HG02981 (cell line): ENCODE measurements at regions not wholly inside any gene's neighbourhood (a gene's known extent, or its start where the extent isn't known, plus 50 kb on each side); places are given as distances from the start of the nearest gene placed in this dataset.
"Not testable (repeated sequence)": the region's sequence is repeated elsewhere in the genome, so short reads cannot be mapped to it uniquely, and the experiment has no call there.

Source experiments
- ATAC-seq: cut with Tn5 transposase; IDR thresholded peaks from one replicate; pipeline ENCODE4 v1.9.1; 2021; ENCODE audit warnings: mild to moderate bottlenecking, moderate library complexity; ENCODE audit not compliant: unreplicated experiment

GRCh38 chr12:86659985-86660384 lies 403.8 kb upstream of the MGAT4C start:
- ATAC-seq = no peak

GRCh38 chr12:86658303-86658702 lies 402.1 kb upstream of the MGAT4C start:
- ATAC-seq = no peak

- no peak for ATAC-seq
Measured at GRCh38 chr12:86647800-86648199, 391.6 kb upstream of the MGAT4C start.

- ATAC-seq = no peak
Measured at GRCh38 chr12:86634456-86635410, 378.5 kb upstream of the MGAT4C start.

GRCh38 chr12:86627001-86627400 lies 370.8 kb upstream of the MGAT4C start:
- no peak for ATAC-seq

- no peak for ATAC-seq
Measured at GRCh38 chr12:86623267-86623666, 367.1 kb upstream of the MGAT4C start.

GRCh38 chr12:86621957-86622356 lies 365.8 kb upstream of the MGAT4C start:
- no peak for ATAC-seq

- ATAC-seq = no peak
Measured at GRCh38 chr12:86613311-86613710, 357.1 kb upstream of the MGAT4C start.

GRCh38 chr12:86608638-86609037 lies 352.4 kb upstream of the MGAT4C start:
- no peak for ATAC-seq

- no peak for ATAC-seq
Measured at GRCh38 chr12:86601550-86602308, 345.5 kb upstream of the MGAT4C start.

GRCh38 chr12:86600664-86601231 lies 344.6 kb upstream of the MGAT4C start:
- no peak for ATAC-seq

- no peak for ATAC-seq
Measured at GRCh38 chr12:86597431-86597830, 341.2 kb upstream of the MGAT4C start.

GRCh38 chr12:86590296-86590695 lies 334.1 kb upstream of the MGAT4C start:
- no peak for ATAC-seq

- ATAC-seq = no peak
Measured at GRCh38 chr12:86574143-86574542, 318.0 kb upstream of the MGAT4C start.

GRCh38 chr12:86572455-86572854 lies 316.3 kb upstream of the MGAT4C start:
- no peak for ATAC-seq

- no peak for ATAC-seq
Measured at GRCh38 chr12:86565038-86565437, 308.8 kb upstream of the MGAT4C start.

GRCh38 chr12:86555491-86555890 lies 299.3 kb upstream of the MGAT4C start:
- not testable (repeated sequence) for ATAC-seq

GRCh38 chr12:86551146-86551571 lies 295.0 kb upstream of the MGAT4C start:
- no peak for ATAC-seq

GRCh38 chr12:86550218-86551145 lies 294.3 kb upstream of the MGAT4C start:
- no peak for ATAC-seq

- no peak for ATAC-seq
Measured at GRCh38 chr12:86543716-86544115, 287.5 kb upstream of the MGAT4C start.
